Activated B cell treated with CpG ODN at 0.5 μM for 24 hours (primary cell): ENCODE measurements at regions not wholly inside any gene's neighbourhood (a gene's known extent, or its start where the extent isn't known, plus 50 kb on each side); places are given as distances from the start of the nearest gene placed in this dataset.

ENCODE experiments used
- ATAC-seq: fragments of 200-7000 bp; cut with Tn5 transposase; one replicate; pipeline ENCODE4 v1.10.0; 2021; ENCODE audit warnings: low read depth, mild to moderate bottlenecking, moderate library complexity
- CTCF ChIA-PET: fragments of 350-600 bp; sonication (Branson Sonifier 250); formaldehyde crosslinking; loops from one replicate; lab custom pipeline; 2021; ENCODE audit warnings: antibody characterized with exemption; lab: Charles Lee
- POLR2A ChIA-PET: fragments of 350-600 bp; sonication (Branson Sonifier 250); formaldehyde crosslinking; loops from one replicate; lab custom pipeline; 2021; ENCODE audit warnings: antibody characterized with exemption; lab: Charles Lee
- DNase-seq: peaks from one replicate; pipeline ENCODE4 v3.0.0; 2022
- H3K27ac Mint-ChIP-seq: one replicate; pipeline ENCODE4 v1.8.0; 2020; ENCODE audit warnings: mixed read lengths
- H3K27me3 Mint-ChIP-seq: one replicate; pipeline ENCODE4 v1.8.0; 2021; ENCODE audit warnings: mixed read lengths
- H3K36me3 Mint-ChIP-seq: one replicate; pipeline ENCODE4 v1.8.0; 2021; ENCODE audit warnings: low read depth, mixed read lengths
- H3K4me1 Mint-ChIP-seq: one replicate; pipeline ENCODE4 v1.8.0; 2021; ENCODE audit warnings: mixed read lengths
- H3K4me3 Mint-ChIP-seq: one replicate; pipeline ENCODE4 v1.8.0; 2020; ENCODE audit warnings: mild to moderate bottlenecking, mixed read lengths
- H3K9me3 Mint-ChIP-seq: one replicate; pipeline ENCODE4 v1.8.0; 2020; ENCODE audit warnings: mixed read lengths
- intact Hi-C: fragments of 100-400 bp; cut with micrococcal nuclease; formaldehyde crosslinking; loops from one replicate; pipeline ENCODE4 v1.15.1; 2024
- TF ChIP-seq, protein P1 (sequence below): fragments of 200-600 bp; IDR thresholded peaks from one replicate; pipeline ENCODE4 v1.8.0; 2022; ENCODE audit warnings: antibody characterized with exemption, mild to moderate bottlenecking

DNA sequence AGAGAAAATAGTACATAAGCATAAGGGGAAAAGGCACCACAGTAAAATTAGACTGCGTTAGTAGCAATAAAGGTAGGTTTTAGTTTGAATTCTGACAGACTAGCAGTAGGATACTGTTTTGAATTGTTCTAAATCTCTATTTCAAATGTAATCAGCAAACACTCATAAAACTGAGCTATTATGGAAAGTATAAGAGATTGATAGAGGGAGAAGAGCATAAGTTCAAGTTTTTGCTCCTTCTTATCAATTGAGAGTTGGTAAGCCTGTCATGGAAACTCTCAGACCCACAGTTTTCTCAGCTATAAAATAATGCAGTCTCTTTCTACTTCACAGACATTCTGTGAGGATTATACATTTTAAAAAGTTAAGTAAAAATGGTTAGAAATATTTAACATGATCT lies 840.2 kb upstream of the CNTN5 start:
- TF ChIP-seq, protein P1, sequence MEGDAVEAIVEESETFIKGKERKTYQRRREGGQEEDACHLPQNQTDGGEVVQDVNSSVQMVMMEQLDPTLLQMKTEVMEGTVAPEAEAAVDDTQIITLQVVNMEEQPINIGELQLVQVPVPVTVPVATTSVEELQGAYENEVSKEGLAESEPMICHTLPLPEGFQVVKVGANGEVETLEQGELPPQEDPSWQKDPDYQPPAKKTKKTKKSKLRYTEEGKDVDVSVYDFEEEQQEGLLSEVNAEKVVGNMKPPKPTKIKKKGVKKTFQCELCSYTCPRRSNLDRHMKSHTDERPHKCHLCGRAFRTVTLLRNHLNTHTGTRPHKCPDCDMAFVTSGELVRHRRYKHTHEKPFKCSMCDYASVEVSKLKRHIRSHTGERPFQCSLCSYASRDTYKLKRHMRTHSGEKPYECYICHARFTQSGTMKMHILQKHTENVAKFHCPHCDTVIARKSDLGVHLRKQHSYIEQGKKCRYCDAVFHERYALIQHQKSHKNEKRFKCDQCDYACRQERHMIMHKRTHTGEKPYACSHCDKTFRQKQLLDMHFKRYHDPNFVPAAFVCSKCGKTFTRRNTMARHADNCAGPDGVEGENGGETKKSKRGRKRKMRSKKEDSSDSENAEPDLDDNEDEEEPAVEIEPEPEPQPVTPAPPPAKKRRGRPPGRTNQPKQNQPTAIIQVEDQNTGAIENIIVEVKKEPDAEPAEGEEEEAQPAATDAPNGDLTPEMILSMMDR: no peak
- no peaks in the 10 kb centered on the region for H3K4me1 Mint-ChIP-seq
- ATAC-seq (no peak), DNase-seq (no peak)
- CTCF ChIA-PET: no interaction called here
- H3K9me3 Mint-ChIP-seq: peaks cover 5% of the 10 kb centered on the region
- H3K27me3 Mint-ChIP-seq: no peaks in the 10 kb centered on the region
- H3K4me3 Mint-ChIP-seq: no peak overlapping the region
- POLR2A ChIA-PET: no interaction called here
- no peaks in the 10 kb centered on the region for H3K36me3 Mint-ChIP-seq
- no peak overlapping the region for H3K27ac Mint-ChIP-seq
- intact Hi-C loops: no loop called here

DNA sequence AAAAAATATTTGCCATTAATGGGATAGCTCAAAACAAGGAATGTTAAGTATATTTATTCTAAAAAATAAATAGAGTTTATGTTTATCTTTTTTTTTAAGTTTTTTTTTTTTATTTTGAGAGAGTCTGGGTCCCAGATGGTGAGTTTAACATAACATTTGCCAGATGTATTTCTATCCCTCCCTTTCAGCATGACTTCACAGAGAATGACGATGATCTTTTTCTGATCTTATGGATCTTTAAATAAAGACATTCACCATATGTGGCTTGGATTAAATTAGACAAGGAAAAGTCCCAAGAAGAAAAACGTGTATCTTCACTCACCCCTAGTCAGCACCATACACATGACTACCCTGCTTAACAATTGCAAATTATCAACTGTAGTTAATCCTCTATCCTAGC lies 839.8 kb upstream of the CNTN5 start:
- intact Hi-C loops: no loop called here
- no peak overlapping the region for H3K4me3 Mint-ChIP-seq
- no peaks in the 10 kb centered on the region for H3K4me1 Mint-ChIP-seq
- CTCF ChIA-PET: no interaction called here
- H3K27me3 Mint-ChIP-seq: no peaks in the 10 kb centered on the region
- POLR2A ChIA-PET: no interaction called here
- no peak for ATAC-seq
- H3K27ac Mint-ChIP-seq: no peak overlapping the region
- TF ChIP-seq, protein P1: no peak
- H3K9me3 Mint-ChIP-seq: peaks cover 4% of the 10 kb centered on the region
- DNase-seq: no peak
- H3K36me3 Mint-ChIP-seq: no peaks in the 10 kb centered on the region

DNA sequence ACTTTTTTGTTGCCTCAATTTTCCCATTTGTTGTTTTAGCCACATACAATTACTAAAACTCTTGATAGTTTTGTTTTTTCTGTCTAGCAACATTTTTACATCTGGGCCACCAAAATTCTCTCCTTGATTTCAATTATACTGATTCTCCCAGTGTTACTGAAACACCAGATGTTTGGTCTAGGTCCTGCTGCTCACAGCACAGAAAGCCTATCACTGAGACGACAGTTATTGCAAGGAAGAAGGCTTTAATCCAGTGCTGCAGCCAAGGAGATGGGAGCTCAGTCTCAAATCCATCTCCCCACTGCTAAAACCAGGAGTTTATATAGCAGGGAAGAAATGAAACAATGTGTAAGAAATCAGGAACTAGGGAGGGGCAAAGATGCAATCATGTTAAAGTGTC lies 837.7 kb upstream of the CNTN5 start:
- ATAC-seq (no peak), DNase-seq (no peak)
- ChIA-PET CTCF (no interaction called here), POLR2A (no interaction called here)
- H3K4me1 Mint-ChIP-seq: no peaks in the 10 kb centered on the region
- H3K4me3 Mint-ChIP-seq: no peak overlapping the region
- H3K36me3 Mint-ChIP-seq: no peaks in the 10 kb centered on the region
- no peak overlapping the region for H3K27ac Mint-ChIP-seq
- intact Hi-C loops: no loop called here
- TF ChIP-seq, protein P1: no peak
- peaks cover 4% of the 10 kb centered on the region for H3K9me3 Mint-ChIP-seq
- H3K27me3 Mint-ChIP-seq: no peaks in the 10 kb centered on the region

DNA sequence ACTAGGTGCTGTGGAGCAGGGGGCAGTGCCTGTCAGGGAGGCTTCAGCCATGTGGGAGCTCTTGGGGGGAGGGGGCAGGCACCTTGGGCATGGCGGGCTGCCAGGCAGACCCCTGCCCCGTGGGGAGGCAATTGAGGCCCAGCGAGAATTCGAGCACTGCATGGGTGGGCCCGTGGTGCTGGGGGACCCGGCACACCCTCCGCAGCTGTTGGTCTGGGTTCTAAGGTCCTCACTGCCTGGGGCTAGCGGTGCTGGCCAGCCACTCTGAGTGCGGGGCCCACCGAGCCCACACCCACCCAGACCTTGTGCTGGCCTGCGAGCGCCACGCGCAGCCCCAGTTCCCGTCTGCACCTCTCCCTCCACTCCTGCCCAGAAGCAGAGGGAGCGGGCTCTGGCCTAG lies 835.5 kb upstream of the CNTN5 start:
- no peaks in the 10 kb centered on the region for H3K4me1 Mint-ChIP-seq
- ChIA-PET POLR2A (no interaction called here), CTCF (no interaction called here)
- intact Hi-C loops: no loop called here
- no peak overlapping the region for H3K27ac Mint-ChIP-seq
- peaks cover 4% of the 10 kb centered on the region for H3K9me3 Mint-ChIP-seq
- DNase-seq (no peak), ATAC-seq (no peak)
- H3K36me3 Mint-ChIP-seq: no peaks in the 10 kb centered on the region
- no peaks in the 10 kb centered on the region for H3K27me3 Mint-ChIP-seq
- no peak overlapping the region for H3K4me3 Mint-ChIP-seq
- TF ChIP-seq, protein P1: no peak

DNA sequence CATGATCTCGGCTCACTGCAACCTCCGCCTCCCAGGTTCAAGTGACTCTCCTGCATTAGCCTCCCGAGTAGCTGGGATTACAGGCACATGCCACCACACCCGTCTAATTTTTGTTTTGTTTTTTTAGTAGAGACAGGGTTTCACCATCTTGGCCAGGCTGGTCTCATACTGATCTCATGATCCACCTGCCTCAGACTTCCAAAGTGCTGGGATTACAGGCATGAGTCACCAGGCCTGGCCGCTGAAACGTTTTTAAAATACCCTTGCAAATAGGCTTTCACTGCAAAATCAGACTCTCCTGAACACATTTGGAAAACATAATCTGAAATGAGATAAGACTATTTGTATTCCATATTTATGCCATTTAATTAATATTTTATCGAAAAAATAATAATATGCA lies 826.1 kb upstream of the CNTN5 start:
- Mint-ChIP-seq H3K4me3 (no peak overlapping the region), H3K9me3 (peaks cover 4% of the 10 kb centered on the region), H3K27ac (no peak overlapping the region), H3K4me1 (no peaks in the 10 kb centered on the region), H3K36me3 (no peaks in the 10 kb centered on the region), H3K27me3 (no peaks in the 10 kb centered on the region)
- ChIA-PET POLR2A (no interaction called here), CTCF (no interaction called here)
- ATAC-seq: no peak
- intact Hi-C loops: no loop called here
- DNase-seq: no peak
- TF ChIP-seq, protein P1: no peak
